Ureter (tissue), 1 donor: ENCODE measurements at regions not wholly inside any gene's neighbourhood (a gene's known extent, or its start where the extent isn't known, plus 50 kb on each side); places are given as distances from the start of the nearest gene placed in this dataset.
A peak's percentile ranks its signal among the peaks of the same experiment; 100 is the strongest.
"Not testable (repeated sequence)": the region's sequence is repeated elsewhere in the genome, so short reads cannot be mapped to it uniquely, and the experiment has no call there.

Experiments
- DNase-seq: peaks from one replicate; pipeline ENCODE4 v3.0.0-alpha.2; 2020; ENCODE audit warnings: low spot score
- donor health status: DM: yes; HTN: yes; CAD: no.

DNA sequence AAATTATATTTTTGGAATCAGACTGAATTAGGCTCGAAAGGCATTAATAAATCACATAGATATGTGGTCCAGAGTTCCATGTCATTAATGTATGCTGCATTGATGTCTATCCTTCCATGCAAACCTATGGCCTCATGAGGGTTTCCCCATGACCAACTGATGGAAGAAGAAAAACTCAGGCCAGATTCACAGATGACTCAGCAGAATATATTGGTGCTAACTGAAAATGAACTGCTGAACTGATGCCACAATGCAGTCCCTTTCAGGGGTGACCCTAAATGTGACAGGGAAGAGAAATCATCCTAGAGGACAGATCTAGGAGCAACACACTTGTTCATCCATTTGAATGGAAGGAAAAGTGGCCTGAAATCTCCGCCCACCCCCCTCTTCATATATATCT, 110.5 kb upstream of the KCND3 start:
- no peak for DNase-seq

DNA sequence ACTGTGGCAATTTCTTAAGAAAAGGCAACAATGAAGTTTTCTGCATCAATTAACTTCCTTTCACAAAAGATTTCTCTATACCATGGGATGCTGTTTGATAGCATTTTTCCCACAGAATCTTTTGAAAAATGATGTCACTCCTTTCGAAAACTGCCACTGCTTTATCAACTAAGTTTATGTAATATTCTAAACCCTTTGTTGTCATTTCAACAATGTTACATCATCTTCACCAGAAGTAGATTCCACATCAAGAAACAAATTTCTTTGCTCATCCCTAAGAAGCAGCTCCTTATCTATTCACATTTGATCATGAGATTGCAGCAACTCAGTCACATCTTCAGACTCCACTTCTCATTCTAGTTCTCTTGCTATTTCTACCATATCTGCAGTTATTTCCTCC, 116.1 kb upstream of the KCND3 start:
- no peak for DNase-seq

DNA sequence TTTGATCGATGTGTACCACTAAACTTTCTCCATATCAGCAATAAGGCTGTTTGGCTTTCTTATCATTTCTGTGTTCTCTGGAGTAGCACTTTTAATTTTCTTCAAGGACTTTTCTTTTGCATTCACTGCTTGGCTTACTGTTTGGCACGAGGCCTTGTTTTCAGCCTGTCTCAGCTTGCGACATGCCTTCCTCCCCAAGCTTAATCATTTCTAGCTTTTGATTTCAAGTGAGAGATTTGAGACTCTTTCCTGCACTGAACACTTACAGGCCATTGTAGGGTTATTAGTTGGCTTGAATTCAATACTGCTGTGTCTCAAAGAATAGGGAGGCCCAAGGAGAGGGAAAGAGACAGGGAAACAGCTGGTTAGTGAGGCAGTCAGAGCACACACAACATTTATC, 120.6 kb upstream of the KCND3 start:
- DNase-seq = peak; percentile 53

DNA sequence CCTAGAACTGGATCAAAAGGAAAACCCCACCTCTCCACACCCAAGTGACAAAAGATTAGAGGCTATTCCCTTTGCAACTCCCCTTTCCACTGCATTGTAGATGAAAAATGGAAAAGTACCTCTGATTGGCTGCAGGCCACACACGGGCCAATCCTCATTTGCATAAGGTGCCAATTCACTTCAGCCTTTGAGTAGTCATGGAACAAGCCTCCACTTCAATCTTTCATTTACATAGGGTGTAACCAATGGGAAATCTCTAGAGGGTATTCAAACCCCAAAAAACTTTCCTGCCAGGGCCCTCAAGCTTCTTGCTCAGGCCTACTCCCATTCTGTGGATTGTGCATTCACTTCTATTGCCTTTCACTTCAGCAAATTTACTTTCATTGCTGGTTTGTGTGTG, 122.3 kb upstream of the KCND3 start:
- DNase-seq = no peak

DNA sequence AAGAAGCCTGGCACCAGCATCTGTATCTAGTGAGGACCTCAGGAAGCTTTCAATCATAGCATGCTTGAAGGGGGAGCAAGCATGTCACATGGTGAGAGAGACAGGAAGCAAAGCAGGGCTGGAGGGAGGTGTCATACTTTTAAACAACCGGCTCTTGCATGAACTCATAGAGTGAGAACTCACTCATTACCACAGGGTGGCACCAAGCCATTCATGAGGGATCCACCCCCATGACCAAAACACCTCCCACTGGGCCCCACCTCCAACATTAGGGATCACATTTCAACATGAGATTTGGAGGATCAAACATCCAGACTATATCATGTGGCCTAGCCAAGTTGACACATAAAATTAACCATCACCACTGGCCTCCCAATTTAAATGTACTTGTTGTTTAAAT, 125.1 kb upstream of the KCND3 start:
- DNase-seq = no peak

DNA sequence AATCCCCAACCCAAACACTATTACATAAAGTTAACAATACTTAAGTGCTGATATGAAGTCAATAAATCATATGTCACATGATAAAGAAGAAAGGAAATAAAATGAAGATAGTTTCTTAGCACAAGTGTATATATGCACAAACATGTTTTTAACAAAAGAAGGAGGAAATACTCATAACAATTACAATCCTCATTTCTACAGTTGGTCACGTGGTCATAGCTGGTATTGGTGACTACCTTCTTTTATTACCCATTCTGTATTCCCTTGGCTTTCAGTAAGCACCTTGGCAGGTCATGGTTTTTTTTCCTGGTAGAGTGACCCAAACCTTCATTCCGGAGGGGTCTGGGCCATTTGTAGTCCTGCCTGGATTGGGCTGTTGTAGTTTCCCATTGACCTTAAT, 137.1 kb upstream of the KCND3 start:
- no peak for DNase-seq

DNA sequence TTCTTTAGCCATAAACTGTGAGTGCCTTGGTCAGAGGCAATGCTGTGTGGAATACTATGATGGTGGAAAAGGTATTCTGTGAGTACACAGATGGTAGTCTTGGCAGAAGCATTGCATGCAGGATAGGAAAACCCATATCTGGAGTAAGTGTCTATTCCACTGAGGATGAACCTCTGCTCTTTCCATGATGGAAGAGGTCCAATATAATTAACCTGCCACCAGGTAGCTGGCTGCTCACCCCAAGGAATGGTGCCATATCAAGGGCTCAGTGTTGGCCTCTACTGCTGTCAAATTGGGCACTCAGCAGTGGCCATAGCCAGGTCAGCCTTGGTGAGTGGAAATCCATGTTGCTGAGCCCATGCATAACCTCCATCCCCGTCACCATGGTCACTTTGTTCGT, 138.1 kb upstream of the KCND3 start:
- DNase-seq = not testable (repeated sequence)

DNA sequence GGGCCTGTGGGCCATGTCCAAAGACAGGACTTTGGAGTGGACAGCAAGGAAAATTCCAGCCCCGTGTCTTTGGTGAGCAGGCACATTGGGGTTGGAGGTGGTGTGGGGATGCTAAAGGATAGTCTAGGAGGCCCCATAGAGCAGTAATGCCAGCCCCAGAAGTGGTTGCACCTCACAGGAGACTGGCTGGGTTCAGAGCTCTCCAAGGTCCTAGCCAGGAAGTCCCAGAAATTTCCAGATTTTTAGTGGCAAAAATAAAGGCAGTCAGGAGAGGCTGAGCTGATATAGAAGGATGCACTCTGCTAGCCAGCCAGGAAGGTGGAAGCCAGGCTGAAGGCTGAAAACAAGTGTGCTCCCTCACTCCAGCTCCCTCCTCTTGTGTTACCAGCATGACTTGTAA, 144.0 kb upstream of the KCND3 start:
- no peak for DNase-seq

DNA sequence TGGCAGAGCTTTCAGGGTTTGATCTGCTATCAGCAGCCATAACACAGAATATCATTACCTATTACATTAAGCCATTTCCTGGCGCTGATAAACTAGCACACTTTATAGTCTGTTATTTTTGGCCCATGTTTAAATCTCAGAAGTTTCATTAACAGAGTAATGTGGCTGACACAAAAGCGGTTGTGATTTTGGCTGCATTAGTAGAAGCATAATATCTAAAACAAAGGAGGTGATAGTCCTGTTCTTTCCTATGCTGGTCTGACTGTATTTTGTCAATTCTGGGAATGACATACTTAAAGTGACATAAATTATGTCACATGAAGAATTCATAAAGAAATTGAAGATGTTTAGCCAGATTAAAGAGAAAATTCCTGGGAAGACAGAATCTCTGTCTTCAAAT, 151.3 kb upstream of the KCND3 start:
- DNase-seq = no peak

DNA sequence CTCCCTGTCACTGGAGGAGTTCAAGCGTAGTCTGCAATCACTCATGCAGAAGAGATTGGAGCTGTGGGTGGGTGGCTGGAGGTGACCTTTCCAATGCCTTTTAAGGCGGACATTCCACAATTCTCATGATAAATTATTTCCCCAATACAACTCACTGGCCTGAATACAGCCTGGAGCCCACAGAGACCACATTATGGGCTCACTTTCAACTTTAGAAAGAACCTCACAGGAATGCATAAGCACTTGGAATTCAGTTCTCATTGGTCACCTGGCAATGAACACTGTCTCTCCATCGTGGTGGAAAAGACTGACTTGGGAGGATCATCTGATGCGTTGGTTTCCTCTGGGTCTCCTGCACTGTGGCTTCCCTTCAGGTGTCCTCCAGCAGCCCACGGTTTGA, 151.8 kb upstream of the KCND3 start:
- no peak for DNase-seq

DNA sequence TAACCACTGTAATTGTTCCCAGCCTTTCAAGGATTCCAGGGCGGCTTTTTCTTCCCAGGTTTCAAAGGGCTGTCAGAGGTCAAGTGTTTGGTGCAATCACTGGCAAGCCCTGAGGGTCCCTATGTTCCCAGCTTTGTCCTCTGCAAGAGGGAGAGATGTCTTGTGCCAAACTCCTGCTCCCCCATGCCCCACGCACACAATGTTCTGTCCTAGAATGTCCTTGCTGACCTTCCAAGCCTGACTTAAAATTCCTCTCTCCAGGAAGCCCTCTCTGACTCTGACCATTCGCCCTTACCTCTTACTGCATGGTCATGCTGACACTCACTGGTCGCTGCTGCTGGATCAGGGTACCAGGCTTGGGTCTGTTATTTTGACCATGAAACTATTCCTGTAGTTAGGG, 152.5 kb upstream of the KCND3 start:
- no peak for DNase-seq

DNA sequence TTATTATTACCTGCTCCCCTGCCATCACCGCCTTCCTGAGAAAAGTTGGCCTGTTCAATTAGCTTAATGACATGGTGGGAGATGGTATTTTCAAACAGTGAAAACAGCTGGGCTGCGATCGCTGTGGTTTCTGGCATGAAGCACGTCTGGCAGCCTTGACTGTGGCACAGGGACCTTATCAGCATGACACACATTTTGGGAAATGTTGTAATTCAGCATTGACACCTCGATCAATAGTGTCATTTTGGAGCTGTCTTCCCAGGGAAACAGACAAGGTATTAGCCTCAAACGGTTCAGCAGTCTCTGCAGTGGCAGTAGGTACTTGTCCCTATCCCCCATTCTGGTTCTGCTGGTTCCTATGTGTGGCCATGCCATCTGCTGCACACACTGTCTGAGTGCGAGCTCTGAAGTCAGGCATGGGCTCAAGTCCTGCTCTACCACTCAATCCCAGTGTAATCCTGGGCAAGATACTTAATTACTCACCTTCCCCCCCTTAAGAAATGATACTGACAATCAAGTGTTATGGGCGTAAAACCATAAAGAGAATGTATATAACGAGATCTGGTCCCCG, 154.5 kb upstream of the KCND3 start:
- DNase-seq = no peak

DNA sequence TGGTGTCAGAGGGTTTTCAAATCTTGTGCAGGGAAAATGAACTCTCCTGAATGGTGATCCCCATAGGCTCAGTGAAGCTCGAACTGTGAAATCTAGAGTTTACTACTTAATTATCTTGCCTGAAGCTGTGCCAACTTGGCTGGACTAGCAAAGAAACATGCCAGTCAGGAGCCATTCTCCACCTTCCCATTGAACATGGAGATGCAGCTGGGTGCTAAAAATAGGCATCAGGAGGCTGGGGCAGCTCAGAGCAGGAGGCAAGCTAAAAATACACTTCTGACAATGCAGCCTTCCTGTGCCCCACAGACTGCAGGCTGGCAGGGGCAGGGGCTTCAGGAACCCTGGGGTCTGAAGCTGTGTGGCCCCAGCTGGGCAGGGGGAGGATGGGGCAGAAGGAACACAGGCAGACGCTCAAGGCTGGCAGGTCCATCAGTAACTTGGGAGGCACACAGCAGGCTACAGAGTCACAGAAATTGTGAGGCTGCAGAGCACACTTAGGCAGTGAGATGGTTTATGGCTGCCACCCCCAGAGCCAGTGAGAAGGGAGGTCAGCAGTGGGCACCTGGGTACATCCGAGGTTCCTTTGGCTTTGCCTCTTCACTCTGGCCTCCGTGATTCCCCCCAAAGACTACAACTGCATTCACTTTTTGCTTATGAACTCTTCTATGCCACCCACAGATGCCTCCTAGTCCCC, 155.4 kb upstream of the KCND3 start:
- no peak for DNase-seq

DNA sequence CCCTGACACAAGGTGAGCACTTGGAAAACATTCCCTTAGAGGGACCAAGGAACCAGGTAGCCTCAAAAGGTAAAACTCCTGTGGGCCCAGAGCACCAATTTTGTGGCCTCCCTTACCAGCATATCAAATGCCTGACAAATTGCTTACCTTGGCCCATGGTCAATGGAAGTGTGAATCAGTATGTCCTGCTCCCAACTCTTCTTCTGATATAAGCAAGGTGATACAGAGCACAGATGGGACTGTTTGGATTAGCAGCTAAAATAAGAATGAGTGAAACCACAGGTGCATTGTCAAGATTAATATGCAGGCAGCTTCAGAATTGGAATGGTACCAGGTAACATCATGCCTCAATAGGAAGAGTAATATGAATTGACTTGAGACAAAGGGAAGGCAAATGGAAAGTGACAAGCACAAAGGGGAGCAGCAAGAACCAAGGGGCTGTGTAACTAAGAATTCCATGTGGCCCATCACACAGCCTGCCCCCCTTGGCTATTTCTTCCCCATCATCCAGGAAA, 156.8 kb upstream of the KCND3 start:
- no peak for DNase-seq

DNA sequence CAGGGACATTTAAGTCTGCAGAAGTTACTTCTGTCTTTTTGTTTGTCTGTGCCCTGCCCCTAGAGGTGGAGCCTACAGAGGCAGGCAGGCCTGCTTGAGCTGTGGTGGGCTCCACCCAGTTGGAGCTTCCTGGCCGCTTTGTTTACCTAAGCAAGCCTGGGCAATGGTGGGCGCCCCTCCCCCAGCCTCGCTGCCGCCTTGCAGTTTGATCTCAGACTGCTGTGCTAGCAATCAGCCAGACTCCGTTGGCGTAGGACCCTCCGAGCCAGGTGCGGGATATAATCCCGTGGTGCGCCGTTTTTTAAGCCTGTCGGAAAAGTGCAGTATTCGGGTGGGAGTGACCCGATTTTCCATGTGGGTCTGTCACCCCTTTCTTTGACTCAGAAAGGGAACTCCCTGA, 170.7 kb upstream of the KCND3 start:
- DNase-seq = not testable (repeated sequence)

DNA sequence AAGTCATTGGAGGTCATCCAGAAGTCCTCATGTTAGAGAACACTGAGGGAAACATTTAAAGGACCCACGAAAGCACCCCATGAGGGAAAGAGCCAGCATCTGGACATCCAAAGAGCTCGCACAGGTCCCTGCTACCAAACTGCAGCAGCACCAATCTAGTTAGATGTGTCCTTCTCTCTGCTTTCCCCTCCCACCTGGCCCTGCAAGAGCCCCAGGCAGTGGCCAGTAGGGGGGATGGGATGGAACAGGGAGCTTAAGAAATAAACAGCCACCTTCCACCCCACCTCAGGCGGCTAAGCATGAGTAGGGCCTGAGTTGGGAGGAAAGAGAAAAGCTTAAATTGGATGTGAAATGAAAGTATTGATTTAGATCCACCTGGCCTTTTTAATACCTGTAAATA, 175.9 kb upstream of the KCND3 start:
- DNase-seq = no peak

DNA sequence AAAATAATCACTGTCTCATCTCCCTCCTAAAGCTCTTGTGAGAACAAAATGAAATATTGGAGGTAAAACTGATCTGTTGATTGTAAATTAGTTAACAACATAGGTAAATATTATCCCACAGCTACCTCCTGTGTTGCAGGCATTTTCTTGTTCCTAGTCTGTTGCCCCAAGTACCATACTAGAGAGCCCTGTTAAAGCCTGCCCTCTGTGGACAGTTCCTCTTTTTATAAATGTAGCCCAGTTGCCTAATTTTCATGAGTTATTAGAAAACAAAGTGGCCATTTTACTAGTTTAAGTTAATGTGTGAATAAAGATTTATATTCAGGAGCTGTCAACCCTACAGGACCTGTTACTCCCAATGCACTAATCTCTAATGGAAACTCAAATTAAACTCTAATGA, 180.0 kb upstream of the KCND3 start:
- DNase-seq = no peak

DNA sequence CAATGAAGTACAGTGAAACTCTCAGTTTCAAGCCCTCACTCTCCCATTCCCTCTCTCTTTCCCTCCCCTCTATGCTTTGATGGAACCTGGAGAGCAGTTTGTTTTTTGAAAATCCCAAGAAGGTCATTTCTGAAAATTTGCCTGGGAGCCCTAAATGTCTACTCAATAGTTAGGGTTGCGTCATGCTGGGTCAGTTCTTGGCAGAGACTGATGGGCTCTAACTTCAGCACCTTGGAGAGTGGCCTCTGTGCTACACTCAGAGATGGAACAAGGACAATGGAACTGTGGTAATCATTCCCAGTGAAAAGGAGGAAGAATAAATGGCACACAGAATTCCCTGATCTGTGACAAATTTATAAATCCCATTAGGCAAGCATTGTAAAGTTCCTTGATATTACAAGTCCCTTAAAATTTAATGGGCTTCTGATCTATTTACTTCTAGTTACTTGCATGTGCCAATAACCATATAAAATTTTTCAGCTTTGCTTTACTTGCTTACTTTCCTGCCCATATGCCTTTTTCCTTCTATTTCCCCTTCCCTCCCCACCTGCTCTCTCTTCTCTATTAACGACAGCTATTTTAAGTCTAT, 182.9 kb upstream of the KCND3 start:
- no peak for DNase-seq

DNA sequence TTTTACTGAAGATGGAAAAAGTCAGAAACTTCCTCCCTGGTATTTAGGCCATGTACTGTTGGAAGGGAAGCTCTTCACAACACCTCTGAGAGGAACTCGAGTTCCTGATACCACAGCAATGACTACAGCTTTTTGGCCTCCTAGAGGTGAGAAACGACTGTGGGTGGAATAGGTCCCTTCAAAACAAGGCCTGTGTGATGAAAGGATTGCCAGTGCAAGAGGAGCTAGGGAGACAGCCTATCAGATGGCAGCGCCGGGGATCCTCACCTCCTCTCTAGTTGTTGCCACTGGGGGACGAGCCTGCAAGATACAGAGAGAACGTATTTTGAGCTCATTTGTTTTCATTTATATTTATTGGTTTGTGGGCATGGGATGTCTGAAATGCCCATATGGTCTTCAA, 187.8 kb upstream of the KCND3 start:
- no peak for DNase-seq

DNA sequence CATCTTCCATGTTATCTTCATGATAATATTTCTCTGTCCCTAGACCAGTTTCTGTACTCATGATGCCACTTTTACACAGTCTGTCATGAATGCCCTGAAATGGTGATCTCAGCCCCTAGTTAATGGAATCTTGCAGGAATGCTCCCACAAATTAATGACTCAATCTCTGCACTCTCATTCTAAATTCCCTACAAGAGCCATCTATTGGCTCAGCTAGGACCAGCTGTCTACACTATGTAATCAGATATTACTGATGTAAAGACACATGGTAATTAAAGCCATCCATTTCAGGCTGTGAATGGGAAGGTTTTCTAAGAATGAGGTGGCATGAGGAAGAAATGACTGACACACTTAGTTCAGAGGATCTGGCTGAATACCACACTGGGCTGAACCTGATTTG, 199.1 kb upstream of the KCND3 start:
- no peak for DNase-seq

DNA sequence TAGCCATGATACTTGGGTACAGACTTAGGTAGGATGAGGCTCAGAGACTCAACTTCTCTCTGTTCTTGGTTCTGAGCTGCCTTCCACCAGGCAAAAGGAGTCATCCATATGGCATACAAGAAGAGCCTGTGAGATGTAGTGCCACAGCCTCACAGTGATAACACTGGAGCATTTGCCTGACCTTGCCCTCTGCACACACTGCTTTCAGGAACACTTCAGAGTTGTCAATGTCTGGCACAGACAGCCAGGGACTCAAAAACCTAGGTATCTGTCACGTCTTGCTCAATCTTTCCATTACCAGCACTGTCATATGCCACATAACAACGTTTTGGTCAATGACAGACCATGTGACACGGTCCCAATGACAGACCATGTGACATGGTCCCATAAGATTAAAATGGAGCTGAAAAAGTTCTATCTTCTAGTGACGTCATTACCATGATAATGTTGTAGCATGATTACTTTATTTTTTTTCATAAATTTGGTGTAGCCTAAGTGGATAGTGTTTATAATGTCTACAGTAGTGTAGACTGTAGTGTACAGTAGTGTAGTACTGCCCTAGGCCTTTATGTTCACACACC, 199.9 kb upstream of the CTTNBP2NL start:
- DNase-seq = no peak

DNA sequence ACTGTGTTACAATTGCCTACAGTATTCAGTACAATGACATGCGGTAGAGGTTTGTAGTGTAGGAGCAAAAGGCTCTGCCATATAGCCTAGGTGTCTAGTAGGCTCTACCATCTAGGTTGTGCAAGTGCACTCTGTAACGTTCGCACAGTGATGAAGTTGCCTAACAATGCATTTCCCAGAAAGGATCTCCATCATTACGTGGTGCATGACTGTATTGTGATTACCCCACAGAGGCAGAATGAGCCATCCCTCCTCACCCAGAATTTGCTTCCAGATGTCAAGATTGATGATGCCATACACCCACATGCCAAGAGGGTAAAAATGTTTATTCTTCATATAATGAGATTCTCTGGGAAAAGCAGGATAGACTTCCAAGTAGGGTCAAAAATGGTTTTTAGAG, 199.3 kb upstream of the CTTNBP2NL start:
- DNase-seq = no peak

DNA sequence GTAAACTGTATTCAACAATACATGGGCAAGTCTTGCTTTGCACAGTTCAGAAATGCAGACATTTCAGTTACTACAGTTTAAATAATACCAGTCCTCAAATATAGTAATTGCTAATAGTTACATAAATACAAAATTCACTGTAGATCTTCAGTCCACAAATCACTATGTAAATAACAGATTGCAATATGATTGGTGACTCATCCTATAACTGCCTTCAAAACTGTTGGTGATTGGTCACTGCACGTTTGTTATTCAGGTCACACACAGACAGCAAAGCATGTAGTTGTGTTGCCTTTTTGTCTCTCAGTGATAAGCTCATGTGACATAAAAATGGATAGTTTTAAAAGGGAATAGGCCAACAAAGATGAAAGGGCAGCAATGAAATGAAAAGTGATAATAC, 186.5 kb upstream of the CTTNBP2NL start:
- no peak for DNase-seq
